KOPT-K1 (cell line): ENCODE measurements at regions not wholly inside any gene's neighbourhood (a gene's known extent, or its start where the extent isn't known, plus 50 kb on each side); places are given as distances from the start of the nearest gene placed in this dataset.
"Not testable (repeated sequence)": the region's sequence is repeated elsewhere in the genome, so short reads cannot be mapped to it uniquely, and the experiment has no call there.

Experiments used
- H3K27ac ChIP-seq: fragments of 200-600 bp; sonication (generic); 2 replicates; pipeline ENCODE4 v1.5.1; 2016; ENCODE audit warnings: antibody characterized with exemption, mild to moderate bottlenecking, low read depth, low read length; ENCODE audit not compliant: poor library complexity, severe bottlenecking
- H3K36me3 ChIP-seq: fragments of 200-600 bp; sonication (generic); 2 replicates; pipeline ENCODE4 v1.5.1; 2017; ENCODE audit warnings: antibody characterized with exemption, mild to moderate bottlenecking, low read length, moderate library complexity; ENCODE audit not compliant: insufficient read depth
- H3K9me3 ChIP-seq: fragments of 200-600 bp; sonication (generic); 2 replicates; pipeline ENCODE4 v1.5.1; 2017; ENCODE audit warnings: antibody characterized with exemption, low read length, mild to moderate bottlenecking; ENCODE audit not compliant: insufficient read depth, poor library complexity, severe bottlenecking

- no peaks in the 10 kb centered on the region for H3K36me3 ChIP-seq
- H3K27ac ChIP-seq: no peak overlapping the region
- no peaks in the 10 kb centered on the region for H3K9me3 ChIP-seq
Observed at GRCh38 chr12:9380650-9381049, 172.5 kb upstream of the PZP start.

GRCh38 chr12:9379023-9379742, 171.0 kb upstream of the PZP start:
- H3K36me3 ChIP-seq: no peaks in the 10 kb centered on the region
- no peak overlapping the region for H3K27ac ChIP-seq
- no peaks in the 10 kb centered on the region for H3K9me3 ChIP-seq

GRCh38 chr12:9378430-9378835, 170.2 kb upstream of the PZP start:
- H3K27ac ChIP-seq: no peak overlapping the region
- H3K36me3 ChIP-seq: no peaks in the 10 kb centered on the region
- no peaks in the 10 kb centered on the region for H3K9me3 ChIP-seq

GRCh38 chr12:9372202-9372601, 164.0 kb upstream of the PZP start:
- Histone ChIP-seq H3K9me3 (no peaks in the 10 kb centered on the region), H3K27ac (no peak overlapping the region), H3K36me3 (no peaks in the 10 kb centered on the region)

GRCh38 chr12:9367828-9368227, 159.6 kb upstream of the PZP start:
- no peak overlapping the region for H3K27ac ChIP-seq
- no peaks in the 10 kb centered on the region for H3K36me3 ChIP-seq
- H3K9me3 ChIP-seq: no peaks in the 10 kb centered on the region

- Histone ChIP-seq H3K9me3 (no peaks in the 10 kb centered on the region), H3K36me3 (no peaks in the 10 kb centered on the region), H3K27ac (no peak overlapping the region)
Observed at GRCh38 chr12:9367201-9367600, 159.0 kb upstream of the PZP start.

- H3K27ac ChIP-seq: no peak overlapping the region
- no peaks in the 10 kb centered on the region for H3K36me3 ChIP-seq
- no peaks in the 10 kb centered on the region for H3K9me3 ChIP-seq
Observed at GRCh38 chr12:9365296-9365695, 157.1 kb upstream of the PZP start.

- Histone ChIP-seq H3K36me3 (no peaks in the 10 kb centered on the region), H3K9me3 (no peaks in the 10 kb centered on the region), H3K27ac (no peak overlapping the region)
Observed at GRCh38 chr12:9364224-9365176, 156.3 kb upstream of the PZP start.

- Histone ChIP-seq H3K9me3 (no peaks in the 10 kb centered on the region), H3K36me3 (no peaks in the 10 kb centered on the region), H3K27ac (no peak overlapping the region)
Observed at GRCh38 chr12:9363145-9363544, 154.9 kb upstream of the PZP start.

GRCh38 chr12:9361879-9362326, 153.7 kb upstream of the PZP start:
- H3K27ac ChIP-seq: no peak overlapping the region
- no peaks in the 10 kb centered on the region for H3K9me3 ChIP-seq
- H3K36me3 ChIP-seq: no peaks in the 10 kb centered on the region

GRCh38 chr12:9354009-9354754, 146.0 kb upstream of the PZP start:
- H3K27ac ChIP-seq, H3K36me3 ChIP-seq: not testable (repeated sequence)
- H3K9me3 ChIP-seq: peaks cover 24% of the 10 kb centered on the region

GRCh38 chr12:9351136-9351535, 142.9 kb upstream of the PZP start:
- H3K27ac ChIP-seq: no peak overlapping the region
- H3K9me3 ChIP-seq: peaks cover 24% of the 10 kb centered on the region
- no peaks in the 10 kb centered on the region; the same call in 1 of the 2 replicates for H3K36me3 ChIP-seq

GRCh38 chr12:9349888-9350885, 142.0 kb upstream of the PZP start:
- Histone ChIP-seq H3K36me3 (no peaks in the 10 kb centered on the region; the same call in 1 of the 2 replicates), H3K27ac (peak overlapping the region; percentile 39), H3K9me3 (peaks cover 22% of the 10 kb centered on the region)

- Histone ChIP-seq H3K27ac (no peak overlapping the region), H3K9me3 (peaks cover 10% of the 10 kb centered on the region), H3K36me3 (no peaks in the 10 kb centered on the region; the same call in 1 of the 2 replicates)
Observed at GRCh38 chr12:9348906-9349518, 140.8 kb upstream of the PZP start.
